H9 (cell line): ENCODE measurements at regions not wholly inside any gene's neighbourhood (a gene's known extent, or its start where the extent isn't known, plus 50 kb on each side); places are given as distances from the start of the nearest gene placed in this dataset.

Source experiments
- DNase-seq: peaks from one replicate; pipeline ENCODE4 v3.0.0-alpha.2; 2017
- H2AFZ ChIP-seq: one replicate; pipeline ENCODE4 v1.6.1; 2013; ENCODE audit warnings: mild to moderate bottlenecking, low read length, control low read depth, moderate library complexity
- H2AK5ac ChIP-seq: 2 replicates; pipeline ENCODE4 v1.6.1; 2013; ENCODE audit warnings: low read length, control low read depth, mixed read lengths; ENCODE audit not compliant: insufficient read length
- H2BK120ac ChIP-seq: one replicate; pipeline ENCODE4 v1.6.1; 2013; ENCODE audit warnings: low read depth, mild to moderate bottlenecking, low read length, control low read depth, inconsistent platforms; ENCODE audit not compliant: poor library complexity, severe bottlenecking
- H2BK12ac ChIP-seq: 2 replicates; pipeline ENCODE4 v1.6.1; 2013; ENCODE audit warnings: low read length, control low read depth, mixed read lengths, low read depth; ENCODE audit not compliant: insufficient read length
- H2BK15ac ChIP-seq: 2 replicates; pipeline ENCODE4 v1.6.1; 2013; ENCODE audit warnings: low read depth, low read length, control low read depth
- H2BK20ac ChIP-seq: one replicate; pipeline ENCODE4 v1.6.1; 2013; ENCODE audit warnings: low read depth, mild to moderate bottlenecking, low read length, control low read depth, inconsistent platforms; ENCODE audit not compliant: poor library complexity, severe bottlenecking
- H2BK5ac ChIP-seq: 2 replicates; pipeline ENCODE4 v1.6.1; 2013; ENCODE audit warnings: low read length, control low read depth, mixed read lengths; ENCODE audit not compliant: insufficient read length
- H3K14ac ChIP-seq: 2 replicates; pipeline ENCODE4 v1.6.1; 2013; ENCODE audit warnings: low read length, control low read depth; ENCODE audit not compliant: insufficient read depth
- H3K18ac ChIP-seq: 2 replicates; pipeline ENCODE4 v1.6.1; 2013; ENCODE audit warnings: low read depth, mild to moderate bottlenecking, mixed read lengths, low read length, control low read depth; ENCODE audit not compliant: insufficient read length
- H3K23ac ChIP-seq: 2 replicates; pipeline ENCODE4 v1.6.1; 2013; ENCODE audit warnings: low read length, control low read depth, mixed read lengths, low read depth; ENCODE audit not compliant: insufficient read length
- H3K23me2 ChIP-seq: 2 replicates; pipeline ENCODE4 v1.6.1; 2013; ENCODE audit warnings: low read depth, mild to moderate bottlenecking, mixed read lengths, low read length, control low read depth; ENCODE audit not compliant: insufficient read length, poor library complexity, severe bottlenecking
- H3K27ac ChIP-seq: 2 replicates; pipeline ENCODE4 v1.5.1; 2013; ENCODE audit warnings: low read length, control low read depth, mixed read lengths, low read depth; ENCODE audit not compliant: insufficient read length
- H3K27me3 ChIP-seq: 2 replicates; pipeline ENCODE4 v1.6.1; 2013; ENCODE audit warnings: low read length, control low read depth, inconsistent platforms; ENCODE audit not compliant: insufficient read depth
- H3K4ac ChIP-seq: 2 replicates; pipeline ENCODE4 v1.6.1; 2013; ENCODE audit warnings: low read depth, mild to moderate bottlenecking, control low read depth, inconsistent platforms, low read length, moderate library complexity
- H3K4me1 ChIP-seq: 2 replicates; pipeline ENCODE4 v1.6.1; 2013; ENCODE audit warnings: low read length, control low read depth, inconsistent platforms; ENCODE audit not compliant: insufficient read depth
- H3K4me2 ChIP-seq: 2 replicates; pipeline ENCODE4 v1.6.1; 2013; ENCODE audit warnings: low read length, control low read depth, mixed read lengths; ENCODE audit not compliant: insufficient read length, insufficient read depth
- H3K56ac ChIP-seq: 2 replicates; pipeline ENCODE4 v1.6.1; 2013; ENCODE audit warnings: low read depth, mild to moderate bottlenecking, mixed read lengths, low read length, control low read depth; ENCODE audit not compliant: insufficient read length
- H3K79me1 ChIP-seq: 2 replicates; pipeline ENCODE4 v1.6.1; 2013; ENCODE audit warnings: low read depth, mild to moderate bottlenecking, moderate library complexity, low read length, control low read depth, inconsistent platforms; ENCODE audit not compliant: insufficient read depth, poor library complexity, severe bottlenecking
- H3K79me2 ChIP-seq: 2 replicates; pipeline ENCODE4 v1.6.1; 2013; ENCODE audit warnings: low read length, control low read depth, inconsistent platforms; ENCODE audit not compliant: insufficient read depth
- H3K9ac ChIP-seq: 2 replicates; pipeline ENCODE4 v1.6.1; 2013; ENCODE audit warnings: low read length, control low read depth, mixed read lengths; ENCODE audit not compliant: insufficient read length; ENCODE audit errors: extremely low read depth
- H3K9me3 ChIP-seq: one replicate; pipeline ENCODE4 v1.6.1; 2013; ENCODE audit warnings: low read depth, low read length, inconsistent platforms; ENCODE audit not compliant: control insufficient read depth
- H3T11ph ChIP-seq: one replicate; pipeline ENCODE4 v1.6.1; 2013; ENCODE audit warnings: mild to moderate bottlenecking, low read length, control low read depth, inconsistent platforms
- H4K20me1 ChIP-seq: one replicate; pipeline ENCODE4 v1.6.1; 2013; ENCODE audit not compliant: control insufficient read depth, insufficient read length, insufficient read depth
- H4K5ac ChIP-seq: 2 replicates; pipeline ENCODE4 v1.6.1; 2013; ENCODE audit warnings: low read depth, mild to moderate bottlenecking, mixed read lengths, low read length, control low read depth; ENCODE audit not compliant: insufficient read length
- H4K8ac ChIP-seq: replicated peaks from 2 replicates; pipeline ENCODE4 v1.6.1; 2013; ENCODE audit warnings: low read length, control low read depth, mixed read lengths, low read depth; ENCODE audit not compliant: insufficient read length
- H4K91ac ChIP-seq: 2 replicates; pipeline ENCODE4 v1.6.1; 2013; ENCODE audit warnings: low read depth, mild to moderate bottlenecking, moderate library complexity, mixed read lengths, low read length, control low read depth; ENCODE audit not compliant: insufficient read length
- H3K27ac Mint-ChIP-seq, 3 experiments: 2 replicates in 2 of 3; 3 replicates in 1 of 3; pipeline ENCODE4 v1.8.0; 2020 to 2021; ENCODE audit warnings: mixed read lengths in 3 of 3, mild to moderate bottlenecking in 1 of 3, moderate library complexity in 1 of 3
- H3K27me3 Mint-ChIP-seq: 2 replicates; pipeline ENCODE4 v1.8.0; 2021; ENCODE audit warnings: low read depth, mild to moderate bottlenecking, moderate library complexity, mixed read lengths
- H3K36me3 Mint-ChIP-seq, 3 experiments: 2 replicates in 2 of 3; 3 replicates in 1 of 3; pipeline ENCODE4 v1.8.0; 2020 to 2021; ENCODE audit warnings: low read depth in 3 of 3, mixed read lengths in 3 of 3; ENCODE audit not compliant: insufficient read depth in 1 of 3
- H3K4me1 Mint-ChIP-seq, 2 experiments: 2 replicates each; pipeline ENCODE4 v1.8.0; 2020; ENCODE audit warnings: mixed read lengths in 2 of 2
- H3K4me3 Mint-ChIP-seq, 2 experiments: 2 replicates in 1 of 2; 3 replicates in 1 of 2; pipeline ENCODE4 v1.8.0; 2020 to 2021; ENCODE audit warnings: mild to moderate bottlenecking in 2 of 2, mixed read lengths in 2 of 2, moderate library complexity in 1 of 2
- H3K9me3 Mint-ChIP-seq, 2 experiments: 2 replicates in 1 of 2; 3 replicates in 1 of 2; pipeline ENCODE4 v1.8.0; 2020; ENCODE audit warnings: mild to moderate bottlenecking in 2 of 2, mixed read lengths in 2 of 2, moderate library complexity in 1 of 2
- WGBS: extraction: QIAGEN DNeasy Blood & Tissue Kit; methylation state at CpG from one replicate; pipeline ENCODE4 v1.1.7; 2013; ENCODE audit warnings: missing lambda C conversion rate, low lambda C conversion rate, mixed read lengths; ENCODE audit not compliant: insufficient read length; ENCODE audit errors: extremely low coverage; 5-methylcytosine and 5-hydroxymethylcytosine counted together
- TF ChIP-seq, protein P1 (sequence below): fragments of 200-600 bp; sonication (generic); conservative IDR thresholded peaks from 3 replicates; pipeline ENCODE4 v1.8.0; 2021; ENCODE audit warnings: antibody characterized with exemption, mild to moderate bottlenecking

DNA sequence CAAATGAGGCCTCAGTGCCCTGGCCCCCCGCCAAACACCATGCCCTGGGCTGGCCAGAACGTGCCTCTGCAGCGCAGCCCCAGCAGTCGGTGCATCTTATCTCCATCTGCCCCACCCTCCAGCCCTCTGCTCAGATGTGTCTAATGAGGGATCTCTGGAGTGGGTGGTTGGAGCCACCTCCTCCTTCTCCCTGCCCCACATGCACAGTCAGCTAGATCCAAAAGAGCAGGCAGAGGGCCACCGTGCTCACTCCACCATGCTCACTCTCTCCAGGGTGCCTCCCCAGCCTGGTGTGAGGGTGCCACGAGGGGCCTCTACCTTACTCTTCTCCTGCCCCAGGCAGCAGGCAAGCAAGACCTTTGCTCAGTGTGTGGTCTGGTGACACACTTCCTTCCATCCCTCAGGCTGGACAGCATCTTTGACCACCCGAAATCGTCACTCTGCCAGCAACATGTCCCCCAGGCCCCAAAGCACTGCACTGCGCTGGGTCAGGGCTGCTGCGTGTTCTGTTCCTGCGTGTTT, 266.1 kb upstream of the HDAC4 start:
- Histone ChIP-seq H3K27ac (no peak overlapping the region), H3K23me2 (no peaks in the 10 kb centered on the region), H4K8ac (no peak overlapping the region), H2BK120ac (no peak overlapping the region), H3K56ac (no peak overlapping the region), H4K5ac (no peak overlapping the region), H3K79me1 (no peaks in the 10 kb centered on the region), H2BK20ac (no peak overlapping the region), H2BK15ac (no peak overlapping the region), H3K4ac (no peak overlapping the region), H3K14ac (no peak overlapping the region), H2AFZ (no peak overlapping the region), H2BK12ac (no peak overlapping the region), H3K4me1 (no peaks in the 10 kb centered on the region), H4K91ac (no peak overlapping the region), H2BK5ac (no peak overlapping the region), H3K9me3 (no peaks in the 10 kb centered on the region), H3K9ac (no peak overlapping the region), H3K18ac (no peak overlapping the region), H2AK5ac (no peak overlapping the region), H3K79me2 (no peaks in the 10 kb centered on the region), H3K4me2 (no peak overlapping the region), H3T11ph (no peak overlapping the region), H3K23ac (no peak overlapping the region), H3K27me3 (no peaks in the 10 kb centered on the region), H4K20me1 (no peaks in the 10 kb centered on the region)
- peaks cover 5 to 6% of the 10 kb centered on the region in 2 experiments; a peak in 3 of 5 replicates for H3K9me3 Mint-ChIP-seq
- H3K27ac Mint-ChIP-seq: no peak overlapping the region
- no peak overlapping the region for H3K4me3 Mint-ChIP-seq
- H3K36me3 Mint-ChIP-seq: no peaks in the 10 kb centered on the region
- peaks cover 5 to 6% of the 10 kb centered on the region in 2 experiments; a peak in 3 of 4 replicates for H3K4me1 Mint-ChIP-seq
- no peak for DNase-seq
- WGBS: no CpG with 5 or more reads among the region's 11 CpGs
- H3K27me3 Mint-ChIP-seq: peaks cover 18% of the 10 kb centered on the region
- TF ChIP-seq, protein P1, sequence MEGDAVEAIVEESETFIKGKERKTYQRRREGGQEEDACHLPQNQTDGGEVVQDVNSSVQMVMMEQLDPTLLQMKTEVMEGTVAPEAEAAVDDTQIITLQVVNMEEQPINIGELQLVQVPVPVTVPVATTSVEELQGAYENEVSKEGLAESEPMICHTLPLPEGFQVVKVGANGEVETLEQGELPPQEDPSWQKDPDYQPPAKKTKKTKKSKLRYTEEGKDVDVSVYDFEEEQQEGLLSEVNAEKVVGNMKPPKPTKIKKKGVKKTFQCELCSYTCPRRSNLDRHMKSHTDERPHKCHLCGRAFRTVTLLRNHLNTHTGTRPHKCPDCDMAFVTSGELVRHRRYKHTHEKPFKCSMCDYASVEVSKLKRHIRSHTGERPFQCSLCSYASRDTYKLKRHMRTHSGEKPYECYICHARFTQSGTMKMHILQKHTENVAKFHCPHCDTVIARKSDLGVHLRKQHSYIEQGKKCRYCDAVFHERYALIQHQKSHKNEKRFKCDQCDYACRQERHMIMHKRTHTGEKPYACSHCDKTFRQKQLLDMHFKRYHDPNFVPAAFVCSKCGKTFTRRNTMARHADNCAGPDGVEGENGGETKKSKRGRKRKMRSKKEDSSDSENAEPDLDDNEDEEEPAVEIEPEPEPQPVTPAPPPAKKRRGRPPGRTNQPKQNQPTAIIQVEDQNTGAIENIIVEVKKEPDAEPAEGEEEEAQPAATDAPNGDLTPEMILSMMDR: no peak
